Left lung (tissue), 4 donors: ENCODE measurements at regions not wholly inside any gene's neighbourhood (a gene's known extent, or its start where the extent isn't known, plus 50 kb on each side); places are given as distances from the start of the nearest gene placed in this dataset.

Source experiments
- ATAC-seq: fragments of 200-7000 bp; cut with Tn5 transposase; one replicate; pipeline ENCODE4 v1.9.1; 2020; ENCODE audit warnings: moderate library complexity
- DNase-seq, 4 donors: peaks; one replicate each; pipeline ENCODE4 v3.0.0-alpha.2; 2013 to 2020
- H3K27ac ChIP-seq, 2 donors: fragments of 200-600 bp; sonication (generic) in 1 of 2; one replicate each; pipeline versions ENCODE4 v1.5.0 to v1.8.0; 2020 to 2021
- H3K27me3 ChIP-seq, 2 donors: fragments of 200-600 bp; sonication (generic) in 1 of 2; one replicate each; pipeline versions ENCODE4 v1.5.0 to v1.8.0; 2020 to 2021
- H3K36me3 ChIP-seq, 2 donors: fragments of 200-600 bp; sonication (generic) in 1 of 2; one replicate each; pipeline versions ENCODE4 v1.5.0 to v1.8.0; 2020 to 2021
- H3K4me1 ChIP-seq, 2 donors: fragments of 200-600 bp; one replicate each; pipeline ENCODE4 v1.8.0; 2021
- H3K4me3 ChIP-seq, 2 donors: fragments of 200-600 bp; sonication (generic) in 1 of 2; one replicate each; pipeline versions ENCODE4 v1.5.0 to v1.8.0; 2020 to 2021; ENCODE audit warnings: mild to moderate bottlenecking in 1 of 2
- H3K9me3 ChIP-seq, 2 donors: fragments of 200-600 bp; sonication (generic) in 1 of 2; one replicate each; pipeline versions ENCODE4 v1.5.0 to v1.8.0; 2020 to 2021
- intact Hi-C, 2 donors: fragments of 100-400 bp; cut with DNase I; formaldehyde crosslinking; loops; one replicate each; pipeline versions ENCODE4 v1.11.2 to v1.14.2; 2022
- TF ChIP-seq, protein P1 (sequence below), 2 donors: fragments of 200-600 bp; sonication (generic) in 1 of 2; IDR thresholded peaks; one replicate each; pipeline versions ENCODE4 v1.5.0 to v1.8.0; 2021; ENCODE audit warnings: antibody characterized with exemption in 2 of 2
- donor health status: DM: no; HTN: yes; CAD: no.
- donor health status: DM: no; HTN: no; CAD: no.

DNA sequence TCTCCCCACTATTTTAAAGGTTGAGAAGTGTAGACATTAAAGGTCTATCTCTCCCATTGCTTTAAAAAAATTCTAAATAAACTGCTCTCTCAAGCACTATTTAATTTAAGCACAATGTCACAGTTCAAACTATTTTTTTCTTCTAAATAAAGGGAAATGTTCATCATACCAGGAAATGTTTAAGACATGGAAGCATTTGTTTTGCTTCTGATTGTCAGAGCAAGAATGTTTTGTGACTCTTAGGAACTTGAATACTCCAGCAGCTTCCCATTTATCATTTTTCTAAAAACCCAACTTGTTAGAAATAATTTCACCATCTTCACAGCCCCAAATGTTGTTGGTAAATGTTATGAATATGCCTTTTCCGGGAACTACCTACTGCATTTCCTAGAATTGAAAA lies 121.8 kb upstream of the NTF3 start:
- intact Hi-C loops: no loop called here
- H3K27ac ChIP-seq: no peak overlapping the region
- no peak overlapping the region for H3K4me3 ChIP-seq
- peaks cover 0 to 9% of the 10 kb centered on the region in 2 donors for H3K9me3 ChIP-seq
- DNase-seq (no peak), ATAC-seq (no peak)
- H3K36me3 ChIP-seq: no peaks in the 10 kb centered on the region
- H3K27me3 ChIP-seq: no peaks in the 10 kb centered on the region
- TF ChIP-seq, protein P1, sequence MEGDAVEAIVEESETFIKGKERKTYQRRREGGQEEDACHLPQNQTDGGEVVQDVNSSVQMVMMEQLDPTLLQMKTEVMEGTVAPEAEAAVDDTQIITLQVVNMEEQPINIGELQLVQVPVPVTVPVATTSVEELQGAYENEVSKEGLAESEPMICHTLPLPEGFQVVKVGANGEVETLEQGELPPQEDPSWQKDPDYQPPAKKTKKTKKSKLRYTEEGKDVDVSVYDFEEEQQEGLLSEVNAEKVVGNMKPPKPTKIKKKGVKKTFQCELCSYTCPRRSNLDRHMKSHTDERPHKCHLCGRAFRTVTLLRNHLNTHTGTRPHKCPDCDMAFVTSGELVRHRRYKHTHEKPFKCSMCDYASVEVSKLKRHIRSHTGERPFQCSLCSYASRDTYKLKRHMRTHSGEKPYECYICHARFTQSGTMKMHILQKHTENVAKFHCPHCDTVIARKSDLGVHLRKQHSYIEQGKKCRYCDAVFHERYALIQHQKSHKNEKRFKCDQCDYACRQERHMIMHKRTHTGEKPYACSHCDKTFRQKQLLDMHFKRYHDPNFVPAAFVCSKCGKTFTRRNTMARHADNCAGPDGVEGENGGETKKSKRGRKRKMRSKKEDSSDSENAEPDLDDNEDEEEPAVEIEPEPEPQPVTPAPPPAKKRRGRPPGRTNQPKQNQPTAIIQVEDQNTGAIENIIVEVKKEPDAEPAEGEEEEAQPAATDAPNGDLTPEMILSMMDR (IDR thresholded peaks at IDR 0.05): no peak
- no peaks in the 10 kb centered on the region for H3K4me1 ChIP-seq

DNA sequence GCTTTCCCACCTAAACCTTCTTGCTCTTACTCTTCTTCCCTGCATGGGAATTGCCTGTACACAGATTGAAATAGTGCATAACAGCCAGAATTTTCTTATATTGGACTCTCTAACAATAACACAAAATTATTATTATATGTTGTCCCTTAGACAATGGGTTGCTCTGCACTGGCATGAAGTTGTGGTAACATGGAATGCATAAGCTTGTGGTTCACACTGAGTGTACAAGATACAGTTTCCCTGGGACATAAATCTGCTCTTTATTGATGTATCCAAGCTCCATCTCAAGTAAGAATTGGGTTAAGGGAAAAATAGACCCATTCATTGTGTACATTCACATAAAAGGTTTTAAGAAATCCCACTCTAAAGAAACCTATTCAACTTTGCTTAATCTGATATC lies 114.4 kb upstream of the NTF3 start:
- Histone ChIP-seq H3K9me3 (peaks cover 0 to 13% of the 10 kb centered on the region in 2 donors), H3K4me1 (no peaks in the 10 kb centered on the region), H3K27me3 (no peaks in the 10 kb centered on the region), H3K27ac (no peak overlapping the region), H3K36me3 (no peaks in the 10 kb centered on the region), H3K4me3 (no peak overlapping the region)
- DNase-seq (no peak), ATAC-seq (no peak)
- intact Hi-C loops: no loop called here
- TF ChIP-seq, protein P1 (IDR thresholded peaks at IDR 0.05): no peak

DNA sequence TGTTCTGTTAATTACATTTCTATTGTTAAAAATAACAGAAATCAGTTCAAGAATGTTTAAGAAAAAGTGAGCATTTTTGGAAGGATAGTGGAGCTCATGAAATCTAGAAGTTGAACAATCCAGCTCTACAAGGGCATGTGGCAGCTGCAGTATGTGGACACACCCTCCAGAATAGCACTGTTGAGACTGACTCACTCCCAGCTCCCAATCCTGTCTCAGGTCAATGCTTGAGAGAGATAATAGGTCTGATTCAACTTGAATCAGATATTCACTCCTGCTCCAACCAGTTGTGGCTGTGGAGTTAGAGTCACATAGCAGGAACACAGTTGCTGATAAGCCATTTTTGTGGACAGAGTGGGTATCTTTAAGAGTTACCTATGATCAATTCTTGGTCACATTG lies 113.0 kb upstream of the NTF3 start:
- Histone ChIP-seq H3K9me3 (peaks cover 0 to 14% of the 10 kb centered on the region in 2 donors), H3K27ac (no peak overlapping the region), H3K27me3 (no peaks in the 10 kb centered on the region), H3K4me3 (no peak overlapping the region), H3K36me3 (no peaks in the 10 kb centered on the region), H3K4me1 (no peaks in the 10 kb centered on the region)
- intact Hi-C loops: no loop called here
- TF ChIP-seq, protein P1 (IDR thresholded peaks at IDR 0.05): no peak
- ATAC-seq (peak; percentile 64), DNase-seq (no peak)

DNA sequence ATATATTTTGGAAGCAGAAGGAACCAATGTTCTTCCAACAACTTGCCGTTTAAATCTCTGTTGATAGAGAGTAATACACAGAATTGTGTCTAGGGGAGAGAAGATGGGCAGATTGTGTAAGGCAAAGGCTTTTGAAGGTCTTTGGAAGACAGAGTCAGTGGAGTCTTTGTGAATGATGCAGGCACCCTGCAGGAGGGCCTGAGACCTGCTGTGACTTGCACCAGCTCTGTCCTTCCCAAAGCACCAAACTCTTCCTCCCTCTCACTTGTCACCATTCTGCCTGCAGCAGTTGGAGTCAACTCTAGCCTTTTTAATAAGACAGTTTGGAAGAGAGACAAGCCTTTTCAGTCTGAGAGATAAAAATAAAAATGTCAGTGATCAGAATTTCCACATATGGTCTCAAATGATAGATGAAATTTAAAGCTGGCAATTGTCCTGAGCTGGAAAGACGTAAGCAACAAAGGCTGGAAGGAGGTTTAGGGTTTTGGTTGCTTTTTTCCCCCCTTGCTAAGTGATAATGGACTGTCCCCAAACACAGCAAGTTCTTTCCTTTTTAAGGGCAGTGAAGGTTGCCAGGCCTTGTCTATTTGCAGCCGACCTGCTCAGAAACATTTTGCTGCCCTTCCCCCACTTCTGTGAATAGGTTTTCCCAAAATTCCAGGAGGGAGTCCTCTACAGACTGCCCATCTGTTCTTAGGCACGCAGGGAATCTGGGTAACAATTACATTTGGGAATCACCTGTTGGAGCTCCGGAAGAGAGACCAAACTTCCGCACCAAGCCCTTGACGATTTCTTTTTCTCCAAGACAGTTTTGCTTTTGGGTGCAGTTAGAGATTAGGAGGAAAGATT lies 103.0 kb upstream of the NTF3 start:
- ATAC-seq: no peak
- TF ChIP-seq, protein P1 (IDR thresholded peaks at IDR 0.05): no peak
- no peak for DNase-seq

DNA sequence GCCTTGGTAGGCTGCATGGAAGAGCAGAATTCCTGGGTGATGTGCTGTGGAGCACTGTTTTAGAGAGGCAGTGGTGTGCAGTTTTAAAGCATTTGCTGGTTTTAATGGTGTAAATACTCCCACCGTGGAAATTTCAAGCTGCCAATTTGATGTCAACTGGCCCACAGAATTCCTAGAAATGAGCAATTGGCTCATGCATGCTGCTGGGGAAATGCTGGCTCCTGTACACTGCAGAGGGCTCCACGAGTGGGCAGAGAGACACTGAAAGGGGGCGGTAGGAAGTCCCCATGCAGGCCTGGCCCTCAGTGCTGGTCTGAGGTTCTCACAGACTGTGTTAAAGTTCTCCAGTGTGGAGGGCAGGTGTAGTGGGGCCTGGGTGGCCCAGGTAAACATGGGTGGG lies 99.4 kb upstream of the NTF3 start:
- Histone ChIP-seq H3K4me1 (no peaks in the 10 kb centered on the region), H3K9me3 (no peaks in the 10 kb centered on the region), H3K27ac (no peak overlapping the region), H3K36me3 (no peaks in the 10 kb centered on the region), H3K4me3 (no peak overlapping the region), H3K27me3 (no peaks in the 10 kb centered on the region)
- ATAC-seq (no peak), DNase-seq (no peak)
- intact Hi-C loops: no loop called here
- TF ChIP-seq, protein P1 (IDR thresholded peaks at IDR 0.05): no peak

More for the DNA sequence above, 103.0 kb upstream of the NTF3 start:
- Histone ChIP-seq H3K27ac (no peak overlapping the region), H3K9me3 (peaks cover 0 to 10% of the 10 kb centered on the region in 2 donors), H3K36me3 (no peaks in the 10 kb centered on the region), H3K4me1 (no peaks in the 10 kb centered on the region), H3K27me3 (no peaks in the 10 kb centered on the region), H3K4me3 (no peak overlapping the region)
- intact Hi-C loops: no loop called here
